OCI-LY1 (cell line): ENCODE measurements at regions not wholly inside any gene's neighbourhood (a gene's known extent, or its start where the extent isn't known, plus 50 kb on each side); places are given as distances from the start of the nearest gene placed in this dataset.

Experiments used
- H2AFZ ChIP-seq: fragments of 200-600 bp; sonication (generic), shearing (Covaris generic); 2 replicates; pipeline ENCODE4 v1.6.0; 2014; ENCODE audit warnings: antibody characterized with exemption, mild to moderate bottlenecking, low read length
- H3F3A ChIP-seq: fragments of 200-600 bp; sonication (generic), shearing (Covaris generic); 2 replicates; pipeline ENCODE4 v1.6.0; 2014; ENCODE audit warnings: mild to moderate bottlenecking, antibody characterized with exemption, low read length, moderate library complexity; ENCODE audit not compliant: insufficient read depth
- H3K27ac ChIP-seq: fragments of 200-600 bp; sonication (generic); 2 replicates; pipeline ENCODE4 v1.5.1; 2014; ENCODE audit warnings: low read length, mixed run types, mild to moderate bottlenecking, low read depth; ENCODE audit not compliant: poor library complexity, severe bottlenecking
- H3K27me3 ChIP-seq: fragments of 200-600 bp; sonication (generic); 2 replicates; pipeline ENCODE4 v1.6.0; 2014; ENCODE audit warnings: antibody characterized with exemption, mild to moderate bottlenecking, low read length, moderate library complexity; ENCODE audit not compliant: insufficient read depth
- H3K36me3 ChIP-seq: fragments of 200-600 bp; sonication (generic); 2 replicates; pipeline ENCODE4 v1.6.1; 2014; ENCODE audit warnings: mild to moderate bottlenecking, antibody characterized with exemption, low read length, moderate library complexity, mixed read lengths; ENCODE audit not compliant: insufficient read depth
- H3K4me1 ChIP-seq: fragments of 200-600 bp; sonication (generic); 2 replicates; pipeline ENCODE4 v1.5.1; 2014; ENCODE audit warnings: mild to moderate bottlenecking, low read length, moderate library complexity; ENCODE audit not compliant: insufficient read depth, severe bottlenecking
- H3K4me2 ChIP-seq: fragments of 200-600 bp; sonication (generic), shearing (Covaris generic); 2 replicates; pipeline ENCODE4 v1.6.1; 2014; ENCODE audit warnings: low read length
- H3K4me3 ChIP-seq: fragments of 200-600 bp; sonication (generic); 2 replicates; pipeline ENCODE4 v1.5.1; 2014; ENCODE audit warnings: low read length, low read depth, mild to moderate bottlenecking, mixed read lengths; ENCODE audit not compliant: poor library complexity, severe bottlenecking
- H3K79me2 ChIP-seq: fragments of 200-600 bp; shearing (Covaris generic); 2 replicates; pipeline ENCODE4 v1.6.1; 2016; ENCODE audit warnings: mixed run types, low read length, mixed read lengths; ENCODE audit not compliant: insufficient read depth
- H3K9ac ChIP-seq: fragments of 200-600 bp; sonication (generic), shearing (Covaris generic); 2 replicates; pipeline ENCODE4 v1.6.1; 2014; ENCODE audit warnings: mild to moderate bottlenecking, low read length, mixed read lengths
- H3K9me2 ChIP-seq: fragments of 200-600 bp; sonication (generic), shearing (Covaris generic); 2 replicates; pipeline ENCODE4 v1.6.1; 2014; ENCODE audit warnings: low read depth, mild to moderate bottlenecking, low read length, mixed read lengths
- H3K9me3 ChIP-seq: fragments of 200-600 bp; shearing (Covaris generic); 2 replicates; pipeline ENCODE4 v1.6.1; 2014; ENCODE audit warnings: low read length, mixed read lengths
- H4K20me1 ChIP-seq: fragments of 200-600 bp; sonication (generic), shearing (Covaris generic); 2 replicates; pipeline ENCODE4 v1.6.0; 2016; ENCODE audit warnings: mild to moderate bottlenecking, low read length; ENCODE audit not compliant: insufficient read depth
- EZH2 ChIP-seq: fragments of 200-600 bp; sonication (generic), shearing (Covaris generic); IDR thresholded peaks from 2 replicates; pipeline ENCODE4 v1.8.0; 2017; ENCODE audit warnings: borderline replicate concordance, mixed run types, mild to moderate bottlenecking, antibody characterized with exemption, low read length, moderate library complexity, mixed read lengths
- TF ChIP-seq, protein P1 (sequence below): fragments of 200-600 bp; sonication (generic), shearing (Covaris generic); IDR thresholded peaks from 2 replicates; pipeline ENCODE4 v1.5.1; 2017; ENCODE audit warnings: mild to moderate bottlenecking, antibody characterized with exemption, low read length, moderate library complexity, mixed read lengths

DNA sequence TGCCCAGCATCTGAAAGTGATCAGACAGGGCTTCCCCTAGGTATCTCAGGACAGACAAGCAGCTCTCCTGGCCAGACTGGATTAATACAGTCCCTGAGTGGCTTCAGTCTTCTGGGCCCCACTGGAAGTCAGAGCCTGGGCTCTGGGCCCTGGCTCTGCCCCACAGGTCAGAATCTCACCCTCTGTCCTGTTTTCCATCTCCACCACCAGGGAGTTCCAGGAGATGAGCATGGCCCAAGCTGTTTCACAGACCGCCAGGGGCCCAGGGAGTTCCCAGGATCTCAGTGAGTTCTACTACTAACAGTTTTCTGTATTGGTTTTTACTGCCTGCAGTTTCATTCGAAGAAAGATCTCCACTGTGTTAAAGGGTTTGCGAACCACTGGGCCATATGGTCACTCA lies 131.5 kb downstream of the MEX3B start:
- TF ChIP-seq EZH2, result no peak
- TF ChIP-seq, protein P1, sequence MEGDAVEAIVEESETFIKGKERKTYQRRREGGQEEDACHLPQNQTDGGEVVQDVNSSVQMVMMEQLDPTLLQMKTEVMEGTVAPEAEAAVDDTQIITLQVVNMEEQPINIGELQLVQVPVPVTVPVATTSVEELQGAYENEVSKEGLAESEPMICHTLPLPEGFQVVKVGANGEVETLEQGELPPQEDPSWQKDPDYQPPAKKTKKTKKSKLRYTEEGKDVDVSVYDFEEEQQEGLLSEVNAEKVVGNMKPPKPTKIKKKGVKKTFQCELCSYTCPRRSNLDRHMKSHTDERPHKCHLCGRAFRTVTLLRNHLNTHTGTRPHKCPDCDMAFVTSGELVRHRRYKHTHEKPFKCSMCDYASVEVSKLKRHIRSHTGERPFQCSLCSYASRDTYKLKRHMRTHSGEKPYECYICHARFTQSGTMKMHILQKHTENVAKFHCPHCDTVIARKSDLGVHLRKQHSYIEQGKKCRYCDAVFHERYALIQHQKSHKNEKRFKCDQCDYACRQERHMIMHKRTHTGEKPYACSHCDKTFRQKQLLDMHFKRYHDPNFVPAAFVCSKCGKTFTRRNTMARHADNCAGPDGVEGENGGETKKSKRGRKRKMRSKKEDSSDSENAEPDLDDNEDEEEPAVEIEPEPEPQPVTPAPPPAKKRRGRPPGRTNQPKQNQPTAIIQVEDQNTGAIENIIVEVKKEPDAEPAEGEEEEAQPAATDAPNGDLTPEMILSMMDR, result no peak
- no peaks in the 10 kb centered on the region for H4K20me1 ChIP-seq
- H3F3A ChIP-seq, result no peaks in the 10 kb centered on the region
- no peaks in the 10 kb centered on the region for H3K4me1 ChIP-seq
- no peak overlapping the region for H3K4me2 ChIP-seq
- no peaks in the 10 kb centered on the region for H3K9me2 ChIP-seq
- H3K36me3 ChIP-seq, result no peaks in the 10 kb centered on the region
- no peaks in the 10 kb centered on the region for H3K27me3 ChIP-seq
- no peak overlapping the region for H3K4me3 ChIP-seq
- H3K27ac ChIP-seq, result no peak overlapping the region
- H2AFZ ChIP-seq, result no peak overlapping the region
- H3K79me2 ChIP-seq, result no peaks in the 10 kb centered on the region
- no peaks in the 10 kb centered on the region for H3K9me3 ChIP-seq
- no peak overlapping the region for H3K9ac ChIP-seq

DNA sequence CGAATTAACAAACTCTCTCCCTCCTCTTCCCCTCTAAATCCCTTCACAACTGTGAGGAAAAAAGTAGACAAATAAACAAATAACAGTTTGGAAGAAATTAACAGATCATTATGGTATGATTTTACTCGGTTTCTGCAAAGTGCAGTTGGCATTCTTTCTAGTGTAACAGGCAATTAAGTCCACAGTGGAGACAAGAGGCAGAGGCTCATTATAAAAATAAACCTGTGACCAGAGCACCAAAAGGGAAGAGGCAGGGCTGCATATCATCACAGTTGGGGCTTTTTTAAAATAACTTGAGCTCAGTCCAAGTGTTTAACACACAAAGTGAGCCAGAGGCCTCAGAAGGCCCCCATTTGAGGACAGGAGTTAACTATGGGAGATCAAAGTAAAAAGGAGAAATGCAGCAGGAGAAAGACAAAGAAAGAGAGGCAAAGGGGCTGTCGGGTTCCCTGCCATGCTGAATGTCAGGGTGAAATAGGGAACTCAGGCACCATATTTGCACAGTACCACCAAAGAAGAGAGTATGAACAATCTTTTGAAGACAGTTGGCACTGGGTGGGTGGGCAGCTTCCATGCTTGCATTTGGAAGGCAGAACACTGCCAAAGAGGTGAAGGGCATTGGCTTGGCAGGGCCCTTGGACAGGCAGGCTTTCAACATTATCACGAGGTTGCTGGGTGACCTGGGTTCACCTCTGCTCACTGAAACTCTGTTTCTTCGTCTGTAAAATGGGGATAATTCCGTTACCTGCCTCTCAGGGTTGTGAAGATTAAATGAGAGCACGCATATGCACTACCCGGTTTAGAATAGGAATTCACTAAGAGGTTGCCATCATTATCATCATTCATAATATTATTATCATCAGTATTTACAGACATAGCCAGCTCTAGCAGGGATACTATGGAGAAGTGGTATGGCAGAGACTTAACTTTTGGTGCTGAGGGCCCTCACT lies 134.5 kb downstream of the MEX3B start:
- Histone ChIP-seq H3K79me2 (no peaks in the 10 kb centered on the region), H4K20me1 (no peaks in the 10 kb centered on the region), H2AFZ (no peak overlapping the region), H3F3A (no peaks in the 10 kb centered on the region), H3K9ac (no peak overlapping the region), H3K27me3 (no peaks in the 10 kb centered on the region), H3K36me3 (no peaks in the 10 kb centered on the region), H3K9me3 (no peaks in the 10 kb centered on the region), H3K4me1 (no peaks in the 10 kb centered on the region), H3K4me2 (no peak overlapping the region), H3K27ac (no peak overlapping the region), H3K9me2 (no peaks in the 10 kb centered on the region), H3K4me3 (no peak overlapping the region)
- no peak for TF ChIP-seq EZH2
- TF ChIP-seq, protein P1, result no peak

DNA sequence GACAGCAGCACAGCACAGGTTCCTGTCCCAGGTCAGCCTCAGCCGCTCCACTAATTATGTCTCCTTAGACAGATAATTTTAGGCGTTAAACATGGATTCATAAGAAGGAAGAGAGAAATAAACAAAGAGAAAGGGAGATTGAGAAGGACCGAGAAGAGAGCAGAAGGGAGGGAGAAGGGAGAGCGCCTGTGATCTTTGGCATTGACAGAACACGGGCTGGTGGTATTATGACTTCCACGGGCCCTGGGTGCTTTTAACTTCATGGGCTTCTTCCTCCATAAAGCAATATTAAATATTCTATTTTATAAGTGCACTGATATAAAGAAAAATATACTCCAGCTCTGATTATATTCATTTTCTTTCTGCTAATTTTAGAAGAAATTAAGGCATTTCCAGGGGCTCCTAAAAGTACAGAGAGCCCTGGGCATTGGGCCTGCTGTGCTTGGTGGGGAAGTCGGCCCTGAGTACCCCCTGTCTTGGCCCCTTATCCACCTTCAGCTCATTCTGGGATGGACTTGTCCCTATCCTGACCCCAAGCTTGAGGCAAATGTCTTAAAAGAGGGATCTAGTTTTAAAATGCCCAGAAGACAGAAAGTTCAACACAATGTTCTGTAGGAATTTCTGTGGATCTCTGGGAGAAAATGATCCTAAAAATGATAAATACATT lies 135.3 kb downstream of the MEX3B start:
- Histone ChIP-seq H3K36me3 (no peaks in the 10 kb centered on the region), H3F3A (no peaks in the 10 kb centered on the region), H3K27ac (no peak overlapping the region), H3K4me1 (no peaks in the 10 kb centered on the region), H3K9me3 (no peaks in the 10 kb centered on the region), H3K27me3 (no peaks in the 10 kb centered on the region), H4K20me1 (no peaks in the 10 kb centered on the region), H3K4me2 (no peak overlapping the region), H3K79me2 (no peaks in the 10 kb centered on the region), H3K9me2 (no peaks in the 10 kb centered on the region), H3K9ac (no peak overlapping the region), H3K4me3 (no peak overlapping the region), H2AFZ (no peak overlapping the region)
- TF ChIP-seq, protein P1, result no peak
- TF ChIP-seq EZH2, result no peak
